GM19463 (cell line): ENCODE measurements at regions not wholly inside any gene's neighbourhood (a gene's known extent, or its start where the extent isn't known, plus 50 kb on each side); places are given as distances from the start of the nearest gene placed in this dataset.
"Not testable (repeated sequence)": the region's sequence is repeated elsewhere in the genome, so short reads cannot be mapped to it uniquely, and the experiment has no call there.

ENCODE experiments used
- ATAC-seq: cut with Tn5 transposase; IDR thresholded peaks from one replicate; pipeline ENCODE4 v1.9.1; 2021; ENCODE audit warnings: mild to moderate bottlenecking, moderate library complexity; ENCODE audit not compliant: unreplicated experiment

- no peak for ATAC-seq
Measured at GRCh38 chr11:26896719-26897118, 97.2 kb upstream of the FIBIN start.

GRCh38 chr11:26898799-26899198, 95.1 kb upstream of the FIBIN start:
- ATAC-seq = no peak

GRCh38 chr11:26901162-26901561, 92.8 kb upstream of the FIBIN start:
- ATAC-seq = no peak

GRCh38 chr11:26904132-26904531, 89.8 kb upstream of the FIBIN start:
- ATAC-seq = no peak

- ATAC-seq = no peak
Measured at GRCh38 chr11:26904801-26905200, 89.1 kb upstream of the FIBIN start.

- no peak for ATAC-seq
Measured at GRCh38 chr11:26905368-26905767, 88.5 kb upstream of the FIBIN start.

GRCh38 chr11:26909515-26909914, 84.4 kb upstream of the FIBIN start:
- ATAC-seq = no peak

- ATAC-seq = no peak
Measured at GRCh38 chr11:26909991-26910591, 83.8 kb upstream of the FIBIN start.

- ATAC-seq = peak; percentile 83
Measured at GRCh38 chr11:26914968-26915367, 78.9 kb upstream of the FIBIN start.

GRCh38 chr11:26916805-26917204, 77.1 kb upstream of the FIBIN start:
- no peak for ATAC-seq

- ATAC-seq = no peak
Measured at GRCh38 chr11:26928582-26928981, 65.3 kb upstream of the FIBIN start.

GRCh38 chr11:26929806-26930517, 64.0 kb upstream of the FIBIN start:
- no peak for ATAC-seq

- no peak for ATAC-seq
Measured at GRCh38 chr11:26930518-26931247, 63.2 kb upstream of the FIBIN start.

- no peak for ATAC-seq
Measured at GRCh38 chr11:26931248-26931631, 62.7 kb upstream of the FIBIN start.

GRCh38 chr11:26931881-26932280, 62.0 kb upstream of the FIBIN start:
- no peak for ATAC-seq

GRCh38 chr11:26936109-26936508, 57.8 kb upstream of the FIBIN start:
- ATAC-seq = no peak

GRCh38 chr11:26937386-26937785, 56.5 kb upstream of the FIBIN start:
- no peak for ATAC-seq

GRCh38 chr11:26940501-26940900, 53.4 kb upstream of the FIBIN start:
- ATAC-seq = not testable (repeated sequence)

GRCh38 chr11:26942356-26942755, 51.6 kb upstream of the FIBIN start:
- ATAC-seq = no peak

GRCh38 chr11:26943636-26944035, 50.3 kb upstream of the FIBIN start:
- no peak for ATAC-seq
